ENCODE measurements at regions not wholly inside any gene's neighbourhood (a gene's known extent, or its start where the extent isn't known, plus 50 kb on each side); places are given as distances from the start of the nearest gene placed in this dataset.

DNA sequence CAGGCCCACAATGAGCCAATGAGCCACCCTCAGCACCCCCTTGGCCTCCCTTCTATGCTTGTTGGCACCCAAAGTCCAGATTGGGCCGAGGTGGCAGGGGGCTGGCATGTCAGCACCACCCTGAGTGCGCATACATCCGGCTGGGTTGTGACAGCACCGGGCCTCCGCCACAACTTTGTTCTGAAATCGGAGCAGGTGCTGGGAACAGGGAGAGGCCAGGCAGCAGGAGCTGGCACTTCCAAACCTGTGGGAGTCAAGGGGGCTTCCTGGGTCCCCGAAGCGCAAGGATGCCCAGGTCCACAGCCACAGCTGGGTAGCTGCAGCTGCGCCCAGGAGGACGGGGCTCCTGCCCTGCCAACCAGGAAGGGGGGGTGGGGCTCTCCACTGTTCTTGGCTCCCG is 1911.9 kb upstream of the WWC1 start:
- in situ Hi-C loops (cut with MboI; ENCODE audit: low pct_unique_long_range_greater_than_20kb, low sequenced_read_pairs), result no loop called here

DNA sequence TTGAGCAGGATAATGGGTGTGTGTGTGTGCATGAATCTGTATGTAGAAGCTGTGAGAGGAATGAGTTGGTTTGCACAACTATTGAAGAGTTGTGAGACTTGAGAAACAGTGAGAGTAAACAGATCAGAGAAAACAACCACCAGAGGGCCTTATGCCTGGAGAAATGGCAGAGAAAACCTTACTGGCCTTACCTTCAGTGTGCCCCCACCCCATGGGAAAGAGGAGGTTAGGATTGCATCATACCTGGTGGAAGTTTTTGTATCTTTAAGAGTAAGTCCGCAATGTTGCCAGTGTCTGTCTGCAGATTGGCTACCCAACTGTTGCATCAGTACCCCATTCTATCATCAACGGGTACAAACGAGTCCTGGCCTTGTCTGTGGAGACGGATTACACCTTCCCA is 1909.4 kb upstream of the WWC1 start:
- in situ Hi-C loops (cut with MboI; ENCODE audit: low pct_unique_long_range_greater_than_20kb, low sequenced_read_pairs), result no loop called here
- DNase-seq, result no peak

More for the DNA sequence above, 1911.9 kb upstream of the WWC1 start:
- DNase-seq, result no peak

GRCh38 chr5:166398131-166398530 is 1893.3 kb upstream of the WWC1 start:
- DNase-seq, result no peak
- in situ Hi-C loops (cut with MboI; ENCODE audit: low pct_unique_long_range_greater_than_20kb, low sequenced_read_pairs), result no loop called here

DNA sequence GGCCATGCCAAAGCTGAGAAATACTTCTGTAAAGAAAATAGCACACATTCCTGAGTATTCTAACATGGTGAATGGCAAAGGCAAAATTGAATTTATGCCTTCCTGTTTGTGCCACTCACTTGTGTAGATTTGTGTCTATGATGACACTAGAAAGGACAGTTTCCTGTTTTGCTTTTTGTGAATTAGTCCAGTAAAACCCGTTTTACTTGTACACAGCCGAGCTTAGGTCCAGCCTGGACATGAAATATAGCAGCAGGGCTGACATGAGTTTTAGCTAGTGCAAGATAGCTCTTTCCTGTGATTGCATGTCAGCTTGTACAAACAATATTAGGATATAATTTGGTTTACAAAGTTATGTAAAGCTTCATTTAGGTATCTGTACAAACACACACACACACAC is 1891.7 kb upstream of the WWC1 start:
- in situ Hi-C loops (cut with MboI; ENCODE audit: low pct_unique_long_range_greater_than_20kb, low sequenced_read_pairs), result no loop called here
- no peak for DNase-seq

DNA sequence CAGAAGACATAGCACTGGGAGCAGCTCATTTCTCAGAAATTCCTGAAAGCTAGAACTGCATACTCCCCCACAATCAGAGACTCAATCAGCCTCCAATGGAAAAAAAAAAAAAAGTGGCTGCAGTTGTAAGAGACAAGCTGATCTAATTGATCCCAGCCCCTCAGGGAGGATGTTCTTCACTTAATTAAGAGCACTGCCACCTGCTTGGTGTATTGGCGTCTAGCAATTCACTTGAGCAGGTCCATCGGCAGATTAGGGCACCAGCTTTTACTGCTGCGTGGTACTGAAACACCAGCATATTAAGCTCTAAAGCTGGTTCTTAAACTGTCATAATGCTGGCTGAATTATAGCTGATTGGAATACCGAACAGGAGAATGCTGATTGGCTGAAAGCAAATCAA is 1890.1 kb upstream of the WWC1 start:
- in situ Hi-C loops (cut with MboI; ENCODE audit: low pct_unique_long_range_greater_than_20kb, low sequenced_read_pairs), result no loop called here
- DNase-seq, result no peak

- DNase-seq, result no peak
- in situ Hi-C loops (cut with MboI; ENCODE audit: low pct_unique_long_range_greater_than_20kb, low sequenced_read_pairs), result no loop called here
Measured at GRCh38 chr5:166412191-166412590, 1879.3 kb upstream of the WWC1 start.

- no peak for DNase-seq
- in situ Hi-C loops (cut with MboI; ENCODE audit: low pct_unique_long_range_greater_than_20kb, low sequenced_read_pairs), result no loop called here
Measured at GRCh38 chr5:166427211-166427610, 1864.2 kb upstream of the WWC1 start.

DNA sequence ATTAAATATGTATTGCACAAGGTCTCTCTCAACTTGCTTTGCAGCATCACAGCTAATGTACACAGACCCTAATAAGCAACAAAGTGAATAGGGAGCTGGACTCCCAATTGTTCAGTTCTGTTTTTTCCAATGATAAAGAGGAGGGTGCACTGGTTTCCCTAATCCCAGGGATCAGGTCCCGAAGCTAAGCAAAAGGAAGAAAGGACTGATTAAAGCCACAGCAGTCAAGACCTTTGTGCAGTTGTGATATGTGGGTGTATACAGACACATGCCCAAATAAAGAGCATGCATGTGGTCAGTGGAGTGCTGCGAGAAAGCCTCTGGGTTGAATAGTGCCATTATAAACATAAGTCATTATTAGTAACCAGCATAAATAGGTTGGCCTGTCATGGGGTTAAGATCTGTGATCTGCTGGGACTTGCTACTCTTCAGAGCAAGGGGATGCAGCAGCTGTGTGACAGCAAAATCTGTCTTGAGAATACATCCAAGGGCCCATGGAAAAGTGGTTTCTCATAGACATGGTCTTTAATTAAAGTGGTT is 1863.1 kb upstream of the WWC1 start:
- no peak for DNase-seq
- in situ Hi-C loops (cut with MboI; ENCODE audit: low pct_unique_long_range_greater_than_20kb, low sequenced_read_pairs), result no loop called here

DNA sequence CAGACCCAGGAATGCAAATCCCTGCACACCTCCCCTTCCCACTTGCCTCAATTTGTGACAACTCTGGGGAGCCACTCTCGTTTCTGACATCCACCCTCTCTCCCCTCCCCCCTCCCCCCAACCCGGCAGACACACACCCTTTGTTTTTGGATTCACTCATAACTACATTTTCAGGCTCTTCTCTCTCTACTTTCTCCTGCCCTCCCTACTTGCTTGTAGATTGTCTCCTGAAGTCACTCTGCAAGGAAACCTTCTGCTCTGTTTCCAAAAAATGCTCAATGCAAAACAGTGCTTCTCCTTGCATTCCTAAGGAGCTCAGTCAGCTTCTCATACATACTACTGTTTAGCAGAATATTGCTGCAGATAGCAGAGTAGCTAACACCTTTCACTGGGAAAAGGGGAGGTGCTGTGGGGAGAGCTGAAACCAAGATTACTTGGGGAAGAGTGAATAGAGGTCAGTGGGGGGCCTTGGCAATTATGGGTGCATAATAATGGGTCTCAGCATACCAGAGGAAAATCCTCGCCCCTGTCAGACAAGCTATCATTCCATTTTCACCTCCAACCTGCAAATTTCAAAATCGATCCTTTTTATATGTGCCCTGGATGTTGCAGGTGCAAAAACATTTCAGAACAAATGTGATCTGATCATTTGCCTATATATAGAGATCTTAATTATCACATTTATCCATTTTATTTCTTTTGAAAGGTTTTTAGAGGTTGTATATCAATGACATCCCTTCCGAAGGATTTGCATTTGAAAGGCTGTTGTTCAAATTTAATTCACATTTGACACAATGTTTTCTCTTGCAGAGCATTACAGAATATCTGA is 1860.7 kb upstream of the WWC1 start:
- in situ Hi-C loops (cut with MboI; ENCODE audit: low pct_unique_long_range_greater_than_20kb, low sequenced_read_pairs), result no loop called here
- DNase-seq, result no peak

GRCh38 chr5:166431456-166431855 is 1860.0 kb upstream of the WWC1 start:
- in situ Hi-C loops (cut with MboI; ENCODE audit: low pct_unique_long_range_greater_than_20kb, low sequenced_read_pairs), result no loop called here
- no peak for DNase-seq

DNA sequence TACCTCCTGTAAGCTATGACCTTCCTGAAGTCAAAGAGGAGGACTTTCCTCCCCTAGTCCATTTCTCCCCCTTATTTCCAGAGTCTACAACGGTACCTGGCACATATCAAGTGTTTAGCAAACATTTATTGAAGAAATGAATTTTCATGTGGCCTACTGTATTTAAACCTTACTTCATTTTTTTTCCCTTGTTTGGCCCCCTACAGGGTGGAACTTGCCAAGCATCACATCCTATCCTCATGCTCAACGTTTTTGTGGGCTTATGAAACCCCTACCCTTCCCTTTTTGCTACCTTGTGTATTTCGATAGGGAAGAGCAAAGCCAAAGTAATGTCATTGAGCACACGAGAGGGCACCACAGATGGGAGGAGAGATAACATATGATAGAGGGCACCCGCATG is 1857.8 kb upstream of the WWC1 start:
- DNase-seq, result no peak
- in situ Hi-C loops (cut with MboI; ENCODE audit: low pct_unique_long_range_greater_than_20kb, low sequenced_read_pairs), result no loop called here

GRCh38 chr5:166436872-166437271 is 1854.6 kb upstream of the WWC1 start:
- DNase-seq, result no peak
- in situ Hi-C loops (cut with MboI; ENCODE audit: low pct_unique_long_range_greater_than_20kb, low sequenced_read_pairs), result no loop called here

GRCh38 chr5:166486348-166486747 is 1805.1 kb upstream of the WWC1 start:
- in situ Hi-C loops (cut with MboI; ENCODE audit: low pct_unique_long_range_greater_than_20kb, low sequenced_read_pairs), result no loop called here
- no peak for DNase-seq

DNA sequence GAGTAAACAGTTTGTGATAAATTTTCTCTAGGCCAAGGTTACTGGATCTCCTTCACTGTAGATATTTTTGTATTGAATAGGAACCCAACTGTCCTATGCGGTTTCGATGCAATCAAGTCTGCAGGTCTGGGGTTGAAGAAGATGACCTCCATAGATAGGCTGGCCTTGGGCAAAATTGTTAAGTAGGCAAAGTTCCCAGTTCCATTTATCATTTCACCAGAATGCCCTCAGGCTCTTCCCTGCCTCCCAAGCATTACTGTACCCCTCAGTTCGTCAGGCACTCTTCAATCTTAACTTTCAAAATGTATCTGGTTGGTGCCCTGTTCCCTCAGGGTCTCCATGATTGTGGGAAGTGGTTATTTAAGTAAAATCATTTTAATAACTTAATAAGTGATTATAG is 1802.9 kb upstream of the WWC1 start:
- in situ Hi-C loops (cut with MboI; ENCODE audit: low pct_unique_long_range_greater_than_20kb, low sequenced_read_pairs), result no loop called here
- no peak for DNase-seq

GRCh38 chr5:166493040-166493439 is 1798.4 kb upstream of the WWC1 start:
- in situ Hi-C loops (cut with MboI; ENCODE audit: low pct_unique_long_range_greater_than_20kb, low sequenced_read_pairs), result no loop called here
- DNase-seq, result no peak

DNA sequence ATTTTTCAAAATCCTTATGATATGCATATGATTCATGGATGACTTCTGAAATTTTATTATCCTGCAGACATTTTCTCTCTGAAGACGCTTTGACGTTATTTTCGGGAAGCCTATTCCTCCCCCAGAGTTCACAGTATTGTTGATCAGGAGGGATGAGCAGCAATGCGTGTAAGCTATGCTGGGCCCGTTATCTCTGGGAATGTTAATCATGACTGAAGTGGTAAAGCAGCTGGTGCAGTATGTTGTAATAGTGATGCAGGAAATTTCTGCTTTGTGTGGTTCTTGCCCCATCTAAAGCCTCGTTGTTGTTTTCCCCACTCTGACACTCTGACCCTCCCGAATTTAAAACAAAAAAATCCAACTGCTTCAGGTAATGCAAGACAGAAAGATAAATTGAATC is 1797.8 kb upstream of the WWC1 start:
- in situ Hi-C loops (cut with MboI; ENCODE audit: low pct_unique_long_range_greater_than_20kb, low sequenced_read_pairs), result no loop called here
- DNase-seq, result no peak

DNA sequence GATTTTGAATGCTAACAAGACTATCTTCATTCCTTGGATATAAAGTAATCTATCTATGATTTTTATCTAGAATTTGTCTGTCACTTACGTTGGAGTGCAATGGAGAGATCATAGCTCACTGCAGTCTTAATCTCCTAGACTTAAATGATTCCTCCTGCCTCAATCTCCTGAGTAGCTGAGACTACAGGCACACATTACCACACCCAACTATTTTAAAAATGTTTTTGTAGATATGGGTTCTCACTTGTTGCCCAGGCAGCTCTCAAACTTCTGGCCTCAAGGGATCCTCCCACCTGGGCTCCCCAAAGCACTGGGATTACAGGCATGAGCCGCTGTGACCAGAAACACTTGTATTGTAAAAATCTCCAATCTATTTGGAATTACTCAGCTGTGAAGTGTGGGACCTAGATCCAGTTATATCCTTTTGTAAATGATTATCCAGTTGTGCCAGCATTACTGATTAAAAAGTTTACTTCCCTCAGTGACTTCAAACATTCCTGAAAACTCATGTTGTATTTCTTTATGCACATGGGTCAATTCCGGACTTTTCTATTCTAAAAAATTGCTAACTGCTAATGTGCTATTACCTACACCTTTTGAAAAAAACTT is 1793.8 kb upstream of the WWC1 start:
- in situ Hi-C loops (cut with MboI; ENCODE audit: low pct_unique_long_range_greater_than_20kb, low sequenced_read_pairs), result no loop called here
- DNase-seq, result no peak

DNA sequence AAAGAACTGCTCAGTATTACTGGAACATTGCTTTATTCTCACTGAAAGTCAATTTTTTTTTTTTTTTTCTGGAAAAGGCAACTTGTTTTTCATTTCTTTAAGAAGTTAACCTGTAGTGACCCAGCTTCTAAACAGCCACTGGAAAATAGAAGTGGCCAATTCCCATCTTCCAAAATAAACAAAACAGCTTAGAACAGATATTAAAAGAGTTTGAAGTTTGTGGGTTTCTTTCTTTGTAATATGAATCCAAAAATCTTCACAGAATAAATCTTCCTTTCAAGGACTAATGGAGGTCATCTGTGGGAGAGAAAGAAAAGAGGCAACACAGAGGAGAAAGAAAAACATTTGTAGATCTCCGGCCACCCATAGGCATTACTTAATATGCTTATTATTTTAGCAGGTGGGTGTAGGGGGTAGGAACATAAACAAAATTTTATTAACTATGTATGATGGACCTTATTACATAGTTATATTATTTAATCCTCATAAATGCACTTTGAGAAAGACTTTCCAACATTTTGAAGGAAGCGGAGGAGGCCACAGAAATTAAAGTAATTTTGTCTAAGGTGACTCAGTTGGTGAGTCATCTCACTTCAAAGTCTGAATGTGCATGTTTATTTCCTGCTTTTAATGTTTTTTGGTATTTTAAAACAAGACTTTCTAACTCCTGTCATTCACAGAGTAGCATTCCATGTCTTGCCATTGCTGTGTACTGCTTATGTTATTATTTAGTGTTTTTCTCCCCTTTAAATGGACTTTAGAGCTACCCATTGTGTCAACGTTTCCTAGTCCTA is 1791.8 kb upstream of the WWC1 start:
- DNase-seq, result no peak
- in situ Hi-C loops (cut with MboI; ENCODE audit: low pct_unique_long_range_greater_than_20kb, low sequenced_read_pairs), result no loop called here

- in situ Hi-C loops (cut with MboI; ENCODE audit: low pct_unique_long_range_greater_than_20kb, low sequenced_read_pairs), result no loop called here
- DNase-seq, result no peak
Measured at GRCh38 chr5:166503506-166503905, 1787.9 kb upstream of the WWC1 start.

DNA sequence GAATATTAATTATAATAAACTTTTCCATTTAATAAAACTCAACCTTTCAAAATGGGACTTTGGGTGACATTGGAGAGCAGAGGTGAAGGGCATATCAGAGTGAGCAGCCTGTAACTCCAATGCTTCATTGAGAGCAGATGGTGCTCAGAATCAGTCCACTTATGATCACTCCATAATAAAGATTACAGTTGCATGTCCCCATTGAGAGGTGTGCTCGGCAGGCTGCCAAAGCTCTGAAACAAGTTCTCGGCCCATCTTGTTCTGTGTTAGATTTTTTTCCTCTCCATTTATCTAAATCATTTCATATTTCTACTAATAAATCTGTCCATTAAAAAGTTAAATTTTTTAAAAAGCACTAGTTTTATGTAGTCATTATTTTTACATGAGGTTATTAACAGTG is 1786.4 kb upstream of the WWC1 start:
- in situ Hi-C loops (cut with MboI; ENCODE audit: low pct_unique_long_range_greater_than_20kb, low sequenced_read_pairs), result no loop called here
- no peak for DNase-seq

All from KBM-7 (cell line).